AG04449 (cell line): ENCODE measurements at regions not wholly inside any gene's neighbourhood (a gene's known extent, or its start where the extent isn't known, plus 50 kb on each side); places are given as distances from the start of the nearest gene placed in this dataset.

Experiments used
- CTCF ChIA-PET: fragments of 350-600 bp; formaldehyde crosslinking; extraction: SDS; loops from one replicate; lab custom pipeline; 2021; ENCODE audit warnings: antibody characterized with exemption; lab: Yijun Ruan, JAX
- POLR2A ChIA-PET: fragments of 400-600, 350-600 bp; formaldehyde crosslinking; extraction: SDS; loops from one replicate; lab custom pipeline; 2020; ENCODE audit warnings: antibody characterized with exemption, inconsistent platforms; lab: Yijun Ruan, JAX
- DNase-seq: peaks from one replicate; pipeline ENCODE4 v3.0.0-alpha.2; 2010; ENCODE audit warnings: low read depth, low spot score
- H3K4me3 ChIP-seq: 2 replicates; pipeline ENCODE4 v1.5.1; 2011; ENCODE audit warnings: low read depth, mild to moderate bottlenecking, control low read depth, low read length
- CTCF ChIP-seq: IDR thresholded peaks from one replicate; pipeline ENCODE4 v1.5.1; 2011; ENCODE audit warnings: mild to moderate bottlenecking, moderate library complexity, low read length, control low read depth, inconsistent platforms; ENCODE audit not compliant: insufficient read depth; ENCODE audit errors: missing control alignments

- H3K4me3 ChIP-seq = no peak overlapping the region
- POLR2A ChIA-PET = no interaction called here
- CTCF ChIA-PET = no interaction called here
- no peak for TF ChIP-seq CTCF
- no peak for DNase-seq
Observed at GRCh38 chr1:4965346-4966075, 311.1 kb downstream of the AJAP1 start.

GRCh38 chr1:4964634-4965345 lies 310.4 kb downstream of the AJAP1 start:
- H3K4me3 ChIP-seq = no peak overlapping the region
- TF ChIP-seq CTCF = no peak
- DNase-seq = no peak
- ChIA-PET POLR2A (interaction anchor here (0.6 kb wide), 1 partner anchor 47 kb away, joined by 3 read pairs; no protein-coding TSS in a partner anchor), CTCF (no interaction called here)

- TF ChIP-seq CTCF = no peak
- CTCF ChIA-PET = no interaction called here
- no peak for DNase-seq
- POLR2A ChIA-PET = no interaction called here
- no peak overlapping the region for H3K4me3 ChIP-seq
Observed at GRCh38 chr1:4963251-4963650, 308.8 kb downstream of the AJAP1 start.

GRCh38 chr1:4962836-4963235 lies 308.4 kb downstream of the AJAP1 start:
- TF ChIP-seq CTCF = no peak
- CTCF ChIA-PET = no interaction called here
- POLR2A ChIA-PET = no interaction called here

DNA sequence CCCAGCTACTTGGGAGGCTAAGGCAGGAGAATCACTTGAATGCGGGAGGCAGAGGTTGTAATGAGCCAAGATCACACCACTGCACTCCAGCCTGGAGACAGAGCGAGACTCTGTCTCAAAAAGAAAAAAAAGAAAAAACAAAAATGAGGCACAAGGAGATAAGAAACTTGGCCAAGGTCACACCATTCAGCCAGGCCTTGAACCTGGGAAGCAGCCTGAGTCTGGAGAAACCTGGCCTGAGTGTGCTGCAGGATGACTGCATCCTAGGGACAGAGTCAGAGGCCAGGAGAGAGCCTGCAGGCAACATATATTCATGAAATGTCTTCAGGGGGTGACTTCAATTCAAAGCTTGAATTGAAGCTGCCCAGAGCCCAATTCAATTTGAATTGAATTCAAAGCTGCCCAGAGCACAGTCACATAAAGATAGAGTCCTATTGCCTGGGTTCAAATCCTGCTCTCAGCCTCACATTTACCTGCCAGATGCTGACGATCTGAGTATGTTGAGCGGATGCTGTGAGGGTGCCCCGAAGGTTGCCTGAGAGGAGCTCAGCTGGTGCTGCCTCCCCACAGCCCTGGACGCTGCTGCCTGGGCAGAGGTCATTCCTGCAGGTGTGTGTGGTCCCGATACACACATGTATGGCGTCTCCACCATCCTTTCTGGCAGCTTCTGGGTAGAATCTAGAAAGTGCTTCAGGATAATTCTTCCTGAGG lies 307.7 kb downstream of the AJAP1 start:
- ChIA-PET CTCF (no interaction called here), POLR2A (no interaction called here)
- no peak for TF ChIP-seq CTCF
- no peak overlapping the region for H3K4me3 ChIP-seq
- no peak for DNase-seq

More at GRCh38 chr1:4962836-4963235, 308.4 kb downstream of the AJAP1 start:
- DNase-seq = no peak
- H3K4me3 ChIP-seq = no peak overlapping the region

GRCh38 chr1:4960782-4961475 lies 306.5 kb downstream of the AJAP1 start:
- POLR2A ChIA-PET = no interaction called here
- H3K4me3 ChIP-seq = no peak overlapping the region
- TF ChIP-seq CTCF = no peak
- CTCF ChIA-PET = no interaction called here
- no peak for DNase-seq
